RPMI7951 (cell line): ENCODE measurements at regions not wholly inside any gene's neighbourhood (a gene's known extent, or its start where the extent isn't known, plus 50 kb on each side); places are given as distances from the start of the nearest gene placed in this dataset.

ENCODE experiments used
- DNase-seq: peaks from one replicate; pipeline ENCODE4 v3.0.0-alpha.2; 2012; ENCODE audit warnings: low read depth

- DNase-seq = no peak
Measured at GRCh38 chr2:41395692-41396091, 652.1 kb upstream of the PKDCC start.

- DNase-seq = no peak
Measured at GRCh38 chr2:41399437-41400087, 648.3 kb upstream of the PKDCC start.

GRCh38 chr2:41400088-41400665 lies 647.6 kb upstream of the PKDCC start:
- DNase-seq = no peak

GRCh38 chr2:41405441-41405840 lies 642.4 kb upstream of the PKDCC start:
- DNase-seq = no peak

GRCh38 chr2:41409328-41409727 lies 638.5 kb upstream of the PKDCC start:
- DNase-seq = no peak

GRCh38 chr2:41410011-41410410 lies 637.8 kb upstream of the PKDCC start:
- no peak for DNase-seq

- no peak for DNase-seq
Measured at GRCh38 chr2:41413813-41414485, 633.9 kb upstream of the PKDCC start.

GRCh38 chr2:41414486-41415230 lies 633.2 kb upstream of the PKDCC start:
- DNase-seq = no peak

GRCh38 chr2:41417511-41417910 lies 630.3 kb upstream of the PKDCC start:
- DNase-seq = no peak

GRCh38 chr2:41420219-41420618 lies 627.6 kb upstream of the PKDCC start:
- no peak for DNase-seq

GRCh38 chr2:41420872-41421271 lies 626.9 kb upstream of the PKDCC start:
- DNase-seq = no peak

- DNase-seq = no peak
Measured at GRCh38 chr2:41431756-41432155, 616.1 kb upstream of the PKDCC start.

GRCh38 chr2:41432459-41432858 lies 615.4 kb upstream of the PKDCC start:
- no peak for DNase-seq

- no peak for DNase-seq
Measured at GRCh38 chr2:41434991-41435390, 612.8 kb upstream of the PKDCC start.

- DNase-seq = no peak
Measured at GRCh38 chr2:41441958-41442357, 605.9 kb upstream of the PKDCC start.

GRCh38 chr2:41445865-41446264 lies 602.0 kb upstream of the PKDCC start:
- DNase-seq = no peak

GRCh38 chr2:41446266-41446665 lies 601.6 kb upstream of the PKDCC start:
- DNase-seq = no peak

GRCh38 chr2:41448221-41448620 lies 599.6 kb upstream of the PKDCC start:
- DNase-seq = no peak

GRCh38 chr2:41457026-41457425 lies 590.8 kb upstream of the PKDCC start:
- DNase-seq = no peak

GRCh38 chr2:41460661-41461060 lies 587.2 kb upstream of the PKDCC start:
- DNase-seq = no peak

- DNase-seq = no peak
Measured at GRCh38 chr2:41464395-41464794, 583.4 kb upstream of the PKDCC start.

- no peak for DNase-seq
Measured at GRCh38 chr2:41475959-41476358, 571.9 kb upstream of the PKDCC start.

- DNase-seq = no peak
Measured at GRCh38 chr2:41482659-41483058, 565.2 kb upstream of the PKDCC start.
